HepG2 (cell line): ENCODE measurements at regions not wholly inside any gene's neighbourhood (a gene's known extent, or its start where the extent isn't known, plus 50 kb on each side); places are given as distances from the start of the nearest gene placed in this dataset.

Experiments used
- ATAC-seq: fragments of 200-7000 bp; cut with Tn5 transposase; 3 replicates; pipeline ENCODE4 v1.9.1; 2020; ENCODE audit warnings: mild to moderate bottlenecking, moderate library complexity
- BruUV-seq: library from RNA; stranded (reverse); fragments of 400-500 nt; replicated peaks from 2 replicates; lab custom pipeline; 2021; lab: Mats Ljungman, UMichigan
- CTCF ChIA-PET: fragments of 300-600 bp; formaldehyde crosslinking; extraction: SDS; loops from one replicate; lab custom pipeline; 2021; ENCODE audit warnings: low total read pairs, inconsistent platforms, low intra/inter-chr PET ratio; lab: Yijun Ruan, JAX
- POLR2A ChIA-PET: fragments of 350-600 bp; sonication (Branson Sonifier 250); formaldehyde crosslinking; loops from one replicate; lab custom pipeline; 2020; ENCODE audit warnings: antibody characterized with exemption, inconsistent platforms; lab: Yijun Ruan, JAX
- DNase-seq: peaks from one replicate; pipeline ENCODE4 v3.0.0-alpha.2; 2015; ENCODE audit warnings: low spot score
- FAIRE-seq: peaks from 3 replicates; lab custom pipeline; 2011; peaks lifted over from hg19 to GRCh38; lab: Jason Lieb, UNC
- H2AFZ ChIP-seq: one replicate; pipeline ENCODE4 v1.6.1; 2011; ENCODE audit warnings: low read length, inconsistent platforms
- H3K27ac ChIP-seq: fragments of 300-600 bp; 3 replicates; pipeline ENCODE4 v1.8.0; 2011; ENCODE audit warnings: mixed run types, mild to moderate bottlenecking, mixed read lengths, low read length, inconsistent platforms; ENCODE audit not compliant: insufficient read depth; ENCODE audit errors: extremely low read length
- H3K27me3 ChIP-seq, 2 experiments: fragments of 200-600 bp in 1 of 2; 2 replicates in 1 of 2; 3 replicates in 1 of 2; pipeline versions ENCODE4 v1.6.0 to v1.8.0; 2011; ENCODE audit warnings: low read length in 2 of 2, mild to moderate bottlenecking in 2 of 2, moderate library complexity in 2 of 2, inconsistent platforms in 1 of 2; ENCODE audit not compliant: insufficient read depth in 2 of 2, control insufficient read depth in 1 of 2
- H3K36me3 ChIP-seq, 2 experiments: fragments of 200-600 bp in 1 of 2; replicated peaks in 1 of 2; 2 replicates in 1 of 2; 3 replicates in 1 of 2; pipeline versions ENCODE4 v1.5.1 to v1.8.0; 2011; ENCODE audit warnings: low read length in 2 of 2, inconsistent platforms in 1 of 2; ENCODE audit not compliant: insufficient read depth in 2 of 2, control insufficient read depth in 1 of 2
- H3K4me1 ChIP-seq: 2 replicates; pipeline ENCODE4 v1.5.1; 2012; ENCODE audit warnings: low read length, inconsistent platforms; ENCODE audit not compliant: insufficient read depth
- H3K4me2 ChIP-seq: 2 replicates; pipeline ENCODE4 v1.6.0; 2011; ENCODE audit warnings: low read depth, low read length, inconsistent platforms
- H3K4me3 ChIP-seq, 3 experiments: fragments of 200-600 bp in 1 of 3; sonication (generic), shearing (Covaris generic) in 1 of 3; replicated peaks in 1 of 3; 2 replicates each; pipeline ENCODE4 v1.5.1; 2011 to 2016; ENCODE audit warnings: low read length in 3 of 3, inconsistent platforms in 2 of 3, low read depth in 2 of 3, mild to moderate bottlenecking in 2 of 3, control low read depth in 1 of 3, mixed read lengths in 1 of 3; ENCODE audit not compliant: insufficient read depth in 1 of 3
- H3K79me2 ChIP-seq: one replicate; pipeline ENCODE4 v1.6.1; 2011; ENCODE audit warnings: low read length, inconsistent platforms; ENCODE audit not compliant: insufficient read depth
- H3K9ac ChIP-seq: 2 replicates; pipeline ENCODE4 v1.6.0; 2011; ENCODE audit warnings: mild to moderate bottlenecking, low read depth, low read length, inconsistent platforms; ENCODE audit not compliant: insufficient read depth
- H3K9me3 ChIP-seq: 2 replicates; pipeline ENCODE4 v1.5.1; 2012; ENCODE audit warnings: mild to moderate bottlenecking, low read length
- H4K20me1 ChIP-seq: 2 replicates; pipeline ENCODE4 v1.6.0; 2011; ENCODE audit warnings: inconsistent platforms, mild to moderate bottlenecking, low read length, moderate library complexity; ENCODE audit not compliant: insufficient read depth
- HES4 ChIP-seq: sonication (generic); formaldehyde crosslinking; IDR thresholded peaks from 2 replicates; pipeline ENCODE4 v1.9.0; 2021; ENCODE audit warnings: mild to moderate bottlenecking, missing genetic modification reagents, borderline replicate concordance
- RELA ChIP-seq: sonication (generic); formaldehyde crosslinking; IDR thresholded peaks from 2 replicates; pipeline ENCODE4 v1.4.0; 2020; ENCODE audit warnings: missing genetic modification reagents
- RFX5 ChIP-seq: IDR thresholded peaks from 2 replicates; pipeline ENCODE4 v1.6.1; 2011; ENCODE audit warnings: low read depth, low read length, improper control_type of control experiment
- SMAD1 ChIP-seq: sonication (generic); formaldehyde crosslinking; IDR thresholded peaks from 2 replicates; pipeline ENCODE4 v1.4.0; 2020; ENCODE audit warnings: missing genetic modification reagents, low read depth, mild to moderate bottlenecking, borderline replicate concordance
- ZNF34 ChIP-seq: sonication (generic); formaldehyde crosslinking; IDR thresholded peaks from 2 replicates; pipeline ENCODE4 v1.4.0; 2020; ENCODE audit warnings: mild to moderate bottlenecking, missing genetic modification reagents, borderline replicate concordance
- WGBS: methylation state at CpG from one replicate; pipeline ENCODE4 v1.1.6; 2017; ENCODE audit warnings: low lambda C conversion rate; 5-methylcytosine and 5-hydroxymethylcytosine counted together
- in situ Hi-C: cut with HindIII; loops from 2 replicates; pipeline ENCODE4 v1.10.0; 2017; ENCODE audit warnings: low pct_unique_long_range_greater_than_20kb; ENCODE audit not compliant: extremely low pct_ligation_motif_present
- intact Hi-C: fragments of 100-400 bp; cut with micrococcal nuclease; formaldehyde crosslinking; loops from one replicate; pipeline ENCODE4 v1.10.0; 2022; ENCODE audit not compliant: unreplicated experiment

DNA sequence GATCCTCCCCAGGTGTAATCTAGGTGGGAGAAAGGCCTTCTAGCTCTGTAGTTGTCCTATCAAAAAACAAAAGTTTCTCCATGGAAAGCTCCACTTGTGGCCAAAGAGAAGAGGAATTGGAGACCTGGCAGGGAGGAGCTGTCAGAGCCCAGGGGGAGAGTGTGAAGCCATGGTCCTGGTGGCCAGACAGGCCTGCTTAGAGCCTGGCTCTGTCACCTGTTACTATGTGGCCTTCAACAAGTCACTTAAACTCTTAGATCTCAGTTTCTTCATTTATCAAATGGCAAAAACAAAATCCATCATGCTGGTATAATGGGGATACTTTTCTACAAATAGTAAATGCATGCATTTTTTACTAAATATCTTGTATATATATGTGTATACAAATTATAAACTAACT is 59.0 kb upstream of the NFE2L3 start:
- Histone ChIP-seq H3K9ac (no peak overlapping the region), H3K79me2 (no peaks in the 10 kb centered on the region), H3K4me1 (peaks cover 17% of the 10 kb centered on the region), H3K9me3 (no peaks in the 10 kb centered on the region), H4K20me1 (no peaks in the 10 kb centered on the region), H3K27me3 (0 out of 5 replicates have a peak, but pooled peaks cover 0 to 3% of the 10 kb centered on the region in 2 experiments), H3K27ac (no peak overlapping the region), H2AFZ (no peak overlapping the region), H3K36me3 (no peaks in the 10 kb centered on the region), H3K4me2 (no peak overlapping the region), H3K4me3 (no peak overlapping the region)
- ATAC-seq = peak; percentile 57; the same call in 2 of the 3 replicates
- CTCF ChIA-PET = no interaction called here
- in situ Hi-C loops (loop anchor here (5.0 to 25.0 kb wide), 4 partner anchors 92 to 1069 kb away; partner anchors contain the start of genes HOXA10, HOXA3, HOXA7 and HOXA9), intact Hi-C loops (loop anchor here (5.0 to 10.0 kb wide), 3 partner anchors 62 to 104 kb away; partner anchors contain the start of gene NFE2L3)
- POLR2A ChIA-PET = no interaction called here
- FAIRE-seq = no peak
- BruUV-seq = no TSS peak
- DNase-seq = no peak
- TF ChIP-seq RFX5 (peak; percentile 95), SMAD1 (CRISPR knock-in tag) (no peak), RELA (CRISPR knock-in tag) (no peak), HES4 (no peak)

DNA sequence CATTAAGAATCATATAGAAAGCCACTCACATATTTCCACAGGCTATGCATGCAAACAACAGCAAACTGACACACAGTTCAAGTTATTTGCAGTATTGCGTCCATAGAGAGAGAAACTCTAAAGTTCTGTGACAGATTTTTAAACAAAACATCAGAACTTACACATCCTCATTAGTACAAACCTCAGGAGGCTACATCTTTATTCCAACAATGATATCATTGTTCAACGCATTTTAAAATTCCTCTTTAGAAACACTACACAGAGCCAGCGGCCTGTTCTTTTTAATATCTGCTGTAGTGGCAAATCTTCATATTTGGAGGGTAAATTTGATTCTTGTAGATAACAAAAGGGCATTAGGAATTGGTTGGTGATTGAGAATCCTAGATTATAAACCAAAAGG is 55.9 kb upstream of the NFE2L3 start:
- H3K27ac ChIP-seq = no peak overlapping the region
- H3K79me2 ChIP-seq = no peaks in the 10 kb centered on the region
- TF ChIP-seq ZNF34 (CRISPR knock-in tag) = no peak
- no peak overlapping the region for H3K9ac ChIP-seq
- no peaks in the 10 kb centered on the region for H3K9me3 ChIP-seq
- H3K36me3 ChIP-seq = no peaks in the 10 kb centered on the region
- no peaks in the 10 kb centered on the region for H4K20me1 ChIP-seq
- intact Hi-C loops (loop anchor here (10.0 kb wide), 1 partner anchor 59 kb away; the partner anchor contains the start of gene NFE2L3), in situ Hi-C loops (loop anchor here (10.0 to 25.0 kb wide), 3 partner anchors 89 to 1066 kb away; partner anchors contain the start of genes HOXA10, HOXA3, HOXA7 and HOXA9)
- ChIA-PET POLR2A (no interaction called here), CTCF (interaction anchor here (0.6 kb wide), 1 partner anchor 35 kb away, joined by 3 read pairs; no protein-coding TSS in a partner anchor)
- H3K27me3 ChIP-seq = 0 out of 5 replicates have a peak, but pooled peaks cover 0 to 3% of the 10 kb centered on the region in 2 experiments
- peaks cover 11% of the 10 kb centered on the region for H3K4me1 ChIP-seq
- H3K4me3 ChIP-seq = no peak overlapping the region
- DNase-seq = no peak
- no peak for ATAC-seq
- WGBS = 22% methylated on average over 3 of the region's 3 CpGs
- no peak overlapping the region for H2AFZ ChIP-seq
- BruUV-seq = no TSS peak
- FAIRE-seq = no peak
- H3K4me2 ChIP-seq = no peak overlapping the region
